Heart left ventricle (tissue), 13 donors: ENCODE measurements at regions not wholly inside any gene's neighbourhood (a gene's known extent, or its start where the extent isn't known, plus 50 kb on each side); places are given as distances from the start of the nearest gene placed in this dataset.

Experiments used
- CTCF ChIP-seq, 12 donors: fragments of 200-600 bp; sonication (generic) in 4 of 12; IDR thresholded peaks; one replicate each; pipeline versions ENCODE4 v1.5.0 to v1.8.0; 2018 to 2022; ENCODE audit warnings: antibody characterized with exemption in 12 of 12, mild to moderate bottlenecking in 5 of 12
- POLR2A ChIP-seq, 2 donors: fragments of 450-650 bp; IDR thresholded peaks; one replicate each; pipeline ENCODE4 v1.6.1; 2017; ENCODE audit warnings: antibody characterized with exemption in 2 of 2, mild to moderate bottlenecking in 2 of 2, moderate library complexity in 2 of 2
- donor health status: ischemic (EF 13 %, LVEDD 7.1; RV severe dilation, severe dysfunction).
- donor health status: DM: no; HTN: yes; CAD: no.
- donor health status: DM: no; HTN: no; CAD: no.
- donor health status: ischemic (EF 25% LVEDD 6.9; RV normal size, moderate dysfunction).
- donor health status: ischemic (EF 25% LVEDD 5.7; RV mildly dilated, moderate dysfunction).
- donor health status: ischemic (EF 35%, LVEDD 5.7; RV mildly dilated, moderate dysfunction).
- donor health status: nonischemic (EF 11% LVEDD 7.7; RV severe dilation, severe dysfunction).
- donor health status: DM: yes; HTN: yes; CAD: no.
- donor health status: PGD.
- donor health status: ischemic (EF 29% LVEDD 5.4; RV normal size, mild dysfunction).
- donor health status: nonischemic (EF 23%, LVEDD 6.1; RV moderate dilation, normal function).

- TF ChIP-seq CTCF (IDR thresholded peaks at IDR 0.05) (no peak), POLR2A (IDR thresholded peaks at IDR 0.05) (no peak)
Measured at GRCh38 chr2:6401301-6401700, 464.4 kb downstream of the CMPK2 start.
